Fibroblast of lung (primary cell): ENCODE measurements at regions not wholly inside any gene's neighbourhood (a gene's known extent, or its start where the extent isn't known, plus 50 kb on each side); places are given as distances from the start of the nearest gene placed in this dataset.

ENCODE experiments used
- EZH2 ChIP-seq: IDR thresholded peaks from 2 replicates; pipeline ENCODE4 v1.5.1; 2012; ENCODE audit warnings: low read length, control low read depth, mild to moderate bottlenecking; ENCODE audit errors: missing control alignments
- TF ChIP-seq, protein P1 (sequence below), 2 donors: IDR thresholded peaks in 1 of 2; conservative IDR thresholded peaks in 1 of 2; 1 replicate in 1 of 2; 2 replicates in 1 of 2; pipeline ENCODE4 v1.5.1; 2011 to 2012; ENCODE audit warnings: low read length in 2 of 2, control low read depth in 1 of 2, inconsistent platforms in 1 of 2, low read depth in 1 of 2, mild to moderate bottlenecking in 1 of 2

DNA sequence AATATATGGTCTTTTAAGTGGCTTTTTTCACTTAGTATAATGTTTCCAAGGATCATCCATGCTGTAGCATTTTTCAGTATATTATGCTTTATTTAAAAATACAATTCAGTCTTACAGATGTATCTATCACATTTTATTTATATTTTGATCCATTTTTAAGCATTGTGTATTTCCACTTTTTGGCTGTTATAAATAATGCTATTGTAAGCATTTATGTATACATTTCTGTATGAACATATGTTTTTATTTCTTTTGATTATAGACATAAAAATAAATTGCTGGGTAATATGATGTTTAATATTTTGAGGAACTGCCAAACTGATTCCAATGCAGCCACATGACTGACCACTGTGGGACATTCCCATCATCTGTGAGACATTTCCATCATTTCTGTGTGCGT lies 1662.0 kb downstream of the REEP3 start:
- TF ChIP-seq, protein P1, sequence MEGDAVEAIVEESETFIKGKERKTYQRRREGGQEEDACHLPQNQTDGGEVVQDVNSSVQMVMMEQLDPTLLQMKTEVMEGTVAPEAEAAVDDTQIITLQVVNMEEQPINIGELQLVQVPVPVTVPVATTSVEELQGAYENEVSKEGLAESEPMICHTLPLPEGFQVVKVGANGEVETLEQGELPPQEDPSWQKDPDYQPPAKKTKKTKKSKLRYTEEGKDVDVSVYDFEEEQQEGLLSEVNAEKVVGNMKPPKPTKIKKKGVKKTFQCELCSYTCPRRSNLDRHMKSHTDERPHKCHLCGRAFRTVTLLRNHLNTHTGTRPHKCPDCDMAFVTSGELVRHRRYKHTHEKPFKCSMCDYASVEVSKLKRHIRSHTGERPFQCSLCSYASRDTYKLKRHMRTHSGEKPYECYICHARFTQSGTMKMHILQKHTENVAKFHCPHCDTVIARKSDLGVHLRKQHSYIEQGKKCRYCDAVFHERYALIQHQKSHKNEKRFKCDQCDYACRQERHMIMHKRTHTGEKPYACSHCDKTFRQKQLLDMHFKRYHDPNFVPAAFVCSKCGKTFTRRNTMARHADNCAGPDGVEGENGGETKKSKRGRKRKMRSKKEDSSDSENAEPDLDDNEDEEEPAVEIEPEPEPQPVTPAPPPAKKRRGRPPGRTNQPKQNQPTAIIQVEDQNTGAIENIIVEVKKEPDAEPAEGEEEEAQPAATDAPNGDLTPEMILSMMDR (conservative IDR thresholded peaks at IDR 0.05 in 1 of 2, IDR thresholded peaks at IDR 0.05 in 1 of 2; ENCODE audit: low read depth in 1 of 2, low read length in 2 of 2), result no peak
- TF ChIP-seq EZH2, result no peak
